ENCODE measurements at regions not wholly inside any gene's neighbourhood (a gene's known extent, or its start where the extent isn't known, plus 50 kb on each side); places are given as distances from the start of the nearest gene placed in this dataset.

GRCh38 chr5:24385617-24386016 lies 259.2 kb downstream of the CDH10 start:
- DNase-seq, result no peak

GRCh38 chr5:24388448-24388847 lies 256.3 kb downstream of the CDH10 start:
- DNase-seq, result no peak

- no peak for DNase-seq
Measured at GRCh38 chr5:24389968-24390367, 254.8 kb downstream of the CDH10 start.

DNA sequence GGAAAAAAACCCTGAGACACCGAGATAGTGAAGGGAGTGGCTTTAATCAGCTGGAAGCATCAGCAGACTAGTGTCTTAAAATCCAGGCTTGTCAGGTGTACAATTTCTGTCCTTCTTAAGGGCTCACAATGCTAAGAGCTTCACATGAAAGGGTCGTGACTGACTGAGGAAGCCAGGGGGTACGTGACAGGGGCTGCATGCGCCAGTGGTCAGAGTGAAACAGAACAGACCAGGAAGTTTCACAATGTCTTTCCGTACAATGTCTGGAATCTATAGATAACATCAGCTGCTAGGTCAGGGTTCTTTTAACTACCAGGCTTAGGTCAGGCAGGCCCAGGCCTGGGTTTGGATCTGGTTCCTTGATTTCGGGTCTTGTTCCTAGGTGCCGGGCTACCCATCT lies 253.0 kb downstream of the CDH10 start:
- DNase-seq, result no peak

DNA sequence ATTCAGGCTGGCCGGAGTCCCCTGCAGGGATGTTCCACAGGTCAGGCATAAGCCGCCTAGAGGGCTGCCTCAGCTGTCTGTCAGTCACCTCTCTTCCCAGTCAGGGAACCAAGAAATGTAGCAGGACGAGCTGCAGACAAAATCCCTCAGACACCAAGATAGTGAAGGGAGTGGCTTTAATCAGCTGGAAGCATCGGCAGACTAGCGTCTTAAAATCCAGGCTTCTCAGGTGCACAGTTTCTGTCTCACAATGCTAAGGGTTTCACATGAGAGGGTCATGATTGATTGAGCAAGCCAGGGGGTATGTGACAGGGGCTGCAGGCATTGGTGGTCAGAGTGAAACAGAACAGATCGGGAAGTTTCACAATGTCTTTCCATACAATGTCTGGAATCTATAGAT lies 247.2 kb downstream of the CDH10 start:
- no peak for DNase-seq

DNA sequence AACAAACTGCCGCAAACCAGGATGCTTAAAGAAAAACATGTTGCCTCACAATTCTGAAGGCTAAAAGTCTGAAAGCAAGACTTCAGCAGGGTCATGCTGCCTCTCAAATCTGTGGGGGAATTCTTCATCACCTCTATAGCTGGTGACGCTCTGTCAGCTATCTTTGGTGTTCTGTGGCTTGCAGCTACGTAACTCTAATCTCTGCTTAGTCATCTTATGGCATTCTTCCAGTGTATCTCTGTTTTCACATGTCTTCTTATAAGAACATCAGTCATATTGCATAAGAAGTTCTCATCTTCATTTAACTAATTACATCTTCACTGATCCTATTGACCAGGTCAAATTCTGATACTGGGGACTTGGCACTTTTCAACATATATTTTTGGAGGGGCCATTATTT lies 243.0 kb downstream of the CDH10 start:
- no peak for DNase-seq

DNA sequence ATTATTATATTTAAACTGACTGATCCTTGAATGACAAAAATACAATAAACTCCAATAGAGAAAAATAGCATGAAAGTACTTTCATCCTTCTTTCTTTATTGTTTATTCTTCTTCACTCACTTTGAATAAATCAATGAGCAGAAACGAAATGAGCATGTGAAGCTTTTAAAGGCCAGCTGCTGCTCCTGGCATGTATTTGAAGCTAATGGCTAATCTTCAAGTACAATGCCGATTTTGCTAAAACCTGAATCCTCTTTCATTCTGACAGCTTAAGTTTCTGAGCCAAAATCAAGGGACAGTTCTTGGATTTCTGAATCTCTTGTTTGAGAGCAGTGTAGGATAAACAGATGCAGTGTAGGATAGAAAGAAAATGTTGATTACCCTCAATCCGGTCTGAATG lies 237.3 kb downstream of the CDH10 start:
- no peak for DNase-seq

DNA sequence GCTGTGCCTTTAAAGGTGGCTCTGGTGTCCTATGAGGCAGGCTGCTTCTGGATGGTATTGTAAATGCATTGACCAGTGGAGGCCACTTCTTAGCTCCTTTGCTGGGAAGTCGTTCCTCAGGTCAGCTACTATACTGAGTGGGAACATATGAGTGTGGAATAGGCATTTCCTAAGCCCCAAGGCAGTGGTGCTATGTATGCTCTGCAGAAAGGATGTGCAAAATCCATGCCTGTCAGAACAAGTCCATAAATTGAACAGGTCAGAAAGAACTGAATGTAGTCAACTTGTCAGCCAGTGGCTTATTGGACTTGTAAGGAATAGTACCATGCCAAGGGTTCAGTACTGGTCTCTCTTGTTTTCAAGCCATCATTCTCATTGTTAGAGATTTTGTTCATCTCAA lies 216.4 kb downstream of the CDH10 start:
- no peak for DNase-seq

- no peak for DNase-seq
Measured at GRCh38 chr5:24433555-24433954, 211.2 kb downstream of the CDH10 start.

Measured in NCI-H187 treated with DMSO at 0.1 percent for 48 hours (cell line).